GM12878 (cell line): ENCODE measurements at regions not wholly inside any gene's neighbourhood (a gene's known extent, or its start where the extent isn't known, plus 50 kb on each side); places are given as distances from the start of the nearest gene placed in this dataset.
"Not testable (repeated sequence)": the region's sequence is repeated elsewhere in the genome, so short reads cannot be mapped to it uniquely, and the experiment has no call there.

Experiments used
- ATAC-seq: fragments of 200-7000 bp; cut with Tn5 transposase; 3 replicates; pipeline ENCODE4 v1.9.1; 2020; ENCODE audit warnings: mild to moderate bottlenecking, moderate library complexity
- BruUV-seq: library from RNA; stranded (reverse); fragments of 400-500 nt; replicated peaks from 2 replicates; lab custom pipeline; 2021; lab: Mats Ljungman, UMichigan
- CTCF ChIA-PET: fragments of 300-600 bp; sonication (Branson Sonifier 250); formaldehyde crosslinking; extraction: SDS; loops from one replicate; lab custom pipeline; 2021; ENCODE audit warnings: inconsistent platforms; lab: Yijun Ruan, JAX
- POLR2A ChIA-PET: fragments of 350-600 bp; formaldehyde crosslinking; extraction: SDS; loops from one replicate; lab custom pipeline; 2021; ENCODE audit warnings: inconsistent platforms; lab: Charles Lee
- RAD21 ChIA-PET: fragments of 300-600 bp; sonication (Branson Sonifier 250); formaldehyde crosslinking; loops from one replicate; lab custom pipeline; 2023; ENCODE audit warnings: antibody characterized with exemption; ENCODE audit not compliant: unreplicated experiment; lab: Charles Lee
- SMC1A ChIA-PET: fragments of 300-600 bp; sonication (Branson Sonifier 250); formaldehyde crosslinking; loops from one replicate; lab custom pipeline; 2023; ENCODE audit not compliant: unreplicated experiment, uncharacterized antibody; lab: Charles Lee
- DNase-seq: peaks from one replicate; pipeline ENCODE4 v3.0.0-alpha.2; 2011; ENCODE audit warnings: low read depth, low spot score
- FAIRE-seq: peaks from 3 replicates; lab custom pipeline; 2011; peaks lifted over from hg19 to GRCh38; lab: Jason Lieb, UNC
- H2AFZ ChIP-seq: 2 replicates; pipeline ENCODE4 v1.6.0; 2011; ENCODE audit warnings: low read depth, low read length, control low read depth; ENCODE audit not compliant: control insufficient read depth
- H3K27ac ChIP-seq: 2 replicates; pipeline ENCODE4 v1.5.1; 2011; ENCODE audit warnings: control low read depth; ENCODE audit not compliant: control insufficient read depth, insufficient read depth
- H3K27me3 ChIP-seq, 2 experiments: replicated peaks in 1 of 2; 2 replicates each; pipeline versions ENCODE4 v1.6.0 to v1.6.1; 2011; ENCODE audit warnings: low read length in 1 of 2; ENCODE audit not compliant: control insufficient read depth in 2 of 2, insufficient read depth in 2 of 2
- H3K36me3 ChIP-seq, 2 experiments: 2 replicates each; pipeline ENCODE4 v1.5.1; 2011; ENCODE audit warnings: low read length in 1 of 2; ENCODE audit not compliant: control insufficient read depth in 2 of 2, insufficient read depth in 2 of 2
- H3K4me1 ChIP-seq: 2 replicates; pipeline ENCODE4 v1.6.1; 2011; ENCODE audit warnings: mild to moderate bottlenecking, low read length, moderate library complexity, mixed read lengths; ENCODE audit not compliant: control insufficient read depth, insufficient read depth
- H3K4me2 ChIP-seq: 2 replicates; pipeline ENCODE4 v1.6.0; 2011; ENCODE audit warnings: control low read depth; ENCODE audit not compliant: control insufficient read depth, insufficient read depth
- H3K4me3 ChIP-seq: fragments of 200-600 bp; sonication (generic); 2 replicates; pipeline ENCODE4 v1.5.1; 2016
- H3K79me2 ChIP-seq: 2 replicates; pipeline ENCODE4 v1.6.0; 2011; ENCODE audit warnings: low read length; ENCODE audit not compliant: control insufficient read depth, insufficient read depth
- H3K9ac ChIP-seq: 2 replicates; pipeline ENCODE4 v1.8.0; 2011; ENCODE audit warnings: low read length, control low read depth, mixed read lengths; ENCODE audit not compliant: control insufficient read depth, insufficient read depth
- H3K9me3 ChIP-seq: replicated peaks from 3 replicates; pipeline ENCODE4 v1.5.1; 2011; ENCODE audit warnings: mild to moderate bottlenecking, low read length; ENCODE audit not compliant: control insufficient read depth, insufficient read depth
- H4K20me1 ChIP-seq: 2 replicates; pipeline ENCODE4 v1.6.0; 2011; ENCODE audit not compliant: control insufficient read depth, insufficient read depth
- CREM ChIP-seq: IDR thresholded peaks from 2 replicates; pipeline ENCODE4 v1.6.1; 2014; ENCODE audit warnings: antibody characterized with exemption, low read depth
- WGBS: methylation state at CpG from one replicate; pipeline ENCODE4 v1.1.6; 2016; ENCODE audit warnings: low lambda C conversion rate; ENCODE audit not compliant: insufficient replicate concordance, insufficient coverage; ENCODE audit errors: missing lambda C conversion rate; 5-methylcytosine and 5-hydroxymethylcytosine counted together
- in situ Hi-C: fragments of 300-500 bp; cut with MboI; formaldehyde crosslinking; loops from 9 replicates; pipeline ENCODE4 v1.14.3; 2018; ENCODE audit warnings: mixed read lengths
- intact Hi-C: fragments of 100-400 bp; cut with micrococcal nuclease; formaldehyde crosslinking; loops from one replicate; pipeline ENCODE4 v1.14.2; 2022; ENCODE audit not compliant: unreplicated experiment

DNA sequence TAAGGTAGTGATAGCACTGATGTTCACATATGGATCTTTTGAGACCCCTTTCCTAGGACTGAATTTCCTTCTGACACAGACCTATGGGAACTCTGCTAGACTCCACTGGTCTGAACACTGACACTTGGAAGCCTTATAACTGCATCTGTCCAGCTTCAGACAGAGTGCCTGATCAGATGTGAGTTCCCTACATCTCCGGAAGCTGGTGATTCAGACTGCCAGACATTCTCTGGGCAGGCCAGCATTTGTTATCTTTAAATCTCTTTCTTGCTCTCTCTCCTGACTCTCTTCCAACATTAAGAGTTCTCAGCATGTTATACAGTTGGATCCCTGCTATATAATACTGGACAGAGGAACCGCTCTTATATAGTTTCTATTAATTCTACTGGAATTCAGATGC is 408.5 kb downstream of the ZEB2 start:
- Histone ChIP-seq H3K36me3 (no peaks in the 10 kb centered on the region), H3K9ac (no peak overlapping the region), H3K4me2 (no peak overlapping the region), H3K4me3 (no peak overlapping the region), H4K20me1 (no peaks in the 10 kb centered on the region), H3K9me3 (no peaks in the 10 kb centered on the region)
- in situ Hi-C loops, result no loop called here
- no peak for TF ChIP-seq CREM
- TF ChIP-seq, all 136 proteins: peak for 0
- no TSS peak for BruUV-seq
- WGBS, result 98% methylated on average over 2 of the region's 2 CpGs
- RAD21 ChIA-PET, result no interaction called here
- DNase-seq (no peak), FAIRE-seq (no peak), ATAC-seq (no peak)
- POLR2A ChIA-PET, result no interaction called here
- Histone ChIP-seq H3K27ac (no peak overlapping the region), H3K79me2 (no peaks in the 10 kb centered on the region), H3K4me1 (no peaks in the 10 kb centered on the region), H3K27me3 (no peaks in the 10 kb centered on the region), H2AFZ (no peak overlapping the region)
- intact Hi-C loops, result no loop called here
- CTCF ChIA-PET, result no interaction called here
- SMC1A ChIA-PET, result interaction anchor here (1.3 to 1.7 kb wide), 2 partner anchors 9 to 12 kb away, joined by 4 to 6 read pairs; no protein-coding TSS in a partner anchor

- H2AFZ ChIP-seq, H3K9ac ChIP-seq, H3K36me3 ChIP-seq, POLR2A ChIA-PET, SMC1A ChIA-PET, H3K4me3 ChIP-seq, ATAC-seq, H3K4me2 ChIP-seq, H4K20me1 ChIP-seq, intact Hi-C loops, H3K79me2 ChIP-seq, H3K27ac ChIP-seq, in situ Hi-C loops, H3K27me3 ChIP-seq, H3K9me3 ChIP-seq, H3K4me1 ChIP-seq, BruUV-seq, RAD21 ChIA-PET, CTCF ChIA-PET, FAIRE-seq, DNase-seq: not testable (repeated sequence)
- WGBS, result 82% methylated on average over 3 of the region's 3 CpGs
Measured at GRCh38 chr2:144106104-144106503, 413.8 kb downstream of the ZEB2 start.
